ENCODE measurements at regions not wholly inside any gene's neighbourhood (a gene's known extent, or its start where the extent isn't known, plus 50 kb on each side); places are given as distances from the start of the nearest gene placed in this dataset.
"Not testable (repeated sequence)": the region's sequence is repeated elsewhere in the genome, so short reads cannot be mapped to it uniquely, and the experiment has no call there.

DNA sequence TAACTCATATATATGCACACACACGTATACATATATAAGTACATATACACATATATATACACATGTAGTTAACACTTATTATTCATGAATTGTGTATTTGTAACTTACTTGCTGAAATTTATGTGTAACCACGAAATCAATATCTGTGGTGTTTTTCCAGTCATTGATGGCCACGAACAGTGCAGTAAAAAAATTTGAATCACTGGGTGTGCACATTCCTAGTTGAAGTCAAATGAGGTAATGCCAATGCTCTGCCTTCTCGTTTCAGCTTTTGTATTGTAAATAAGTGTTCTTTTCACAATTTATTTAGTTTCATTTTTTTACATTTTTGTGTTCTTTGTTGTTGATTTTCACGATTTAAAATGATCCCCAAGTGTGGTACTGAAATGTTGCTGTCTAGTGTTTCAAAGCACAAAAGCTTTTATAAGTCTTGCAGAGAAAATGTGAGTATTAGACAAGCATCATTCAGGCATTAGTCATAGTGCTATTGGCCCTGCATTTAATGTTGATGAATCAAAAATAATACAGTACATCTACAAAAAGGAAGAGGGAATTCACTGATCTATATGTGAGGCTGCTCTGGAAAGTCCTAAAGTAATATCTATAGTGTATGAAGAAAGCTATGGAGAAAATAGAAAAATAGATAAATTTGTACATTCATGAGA is 419.0 kb downstream of the DSC3 start:
- no peak for DNase-seq (ENCODE audit: low spot score)

GRCh38 chr18:30622635-30623034 is 419.9 kb downstream of the DSC3 start:
- no peak for DNase-seq (ENCODE audit: low spot score)

DNA sequence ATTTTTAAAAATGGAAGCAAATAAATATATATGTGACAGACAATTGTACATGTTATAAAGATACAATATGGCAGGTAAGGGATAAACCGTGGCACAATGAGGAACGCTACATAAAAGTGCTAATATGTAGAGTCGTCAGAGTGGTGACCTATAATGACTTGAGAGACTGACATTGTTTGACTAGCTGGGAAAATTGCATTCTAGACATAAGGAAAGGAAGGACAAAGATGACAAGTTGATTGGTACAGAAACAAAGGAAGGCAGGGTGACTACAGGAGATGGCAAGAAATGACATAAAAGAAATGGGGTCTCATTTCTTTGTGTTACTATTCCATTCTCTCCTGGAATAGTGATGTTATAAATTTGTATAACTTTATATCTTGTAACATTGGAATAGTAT is 420.4 kb downstream of the DSC3 start:
- DNase-seq (ENCODE audit: low spot score), result no peak

- DNase-seq (ENCODE audit: low spot score), result no peak
Observed at GRCh38 chr18:30618567-30618966, 424.0 kb downstream of the DSC3 start.

DNA sequence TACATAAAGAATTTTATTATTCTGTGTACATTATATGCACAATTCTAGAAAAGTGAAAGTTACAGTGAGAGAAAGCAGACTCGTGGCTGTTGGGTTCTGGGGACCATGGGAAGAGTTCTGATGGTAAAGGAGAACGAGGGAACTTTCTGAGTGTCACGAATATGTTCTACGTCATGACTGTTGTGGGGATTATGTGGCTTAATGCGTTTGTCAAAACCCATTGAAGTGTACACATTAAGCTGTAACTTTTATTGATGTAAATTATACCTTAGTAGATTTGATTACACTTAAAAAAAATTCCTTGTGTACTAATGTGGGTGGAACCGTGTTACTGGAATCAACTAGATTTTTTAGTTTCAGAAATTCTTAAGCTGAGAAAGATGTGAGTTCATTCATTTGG is 426.1 kb downstream of the DSC3 start:
- DNase-seq (ENCODE audit: low spot score), result no peak

DNA sequence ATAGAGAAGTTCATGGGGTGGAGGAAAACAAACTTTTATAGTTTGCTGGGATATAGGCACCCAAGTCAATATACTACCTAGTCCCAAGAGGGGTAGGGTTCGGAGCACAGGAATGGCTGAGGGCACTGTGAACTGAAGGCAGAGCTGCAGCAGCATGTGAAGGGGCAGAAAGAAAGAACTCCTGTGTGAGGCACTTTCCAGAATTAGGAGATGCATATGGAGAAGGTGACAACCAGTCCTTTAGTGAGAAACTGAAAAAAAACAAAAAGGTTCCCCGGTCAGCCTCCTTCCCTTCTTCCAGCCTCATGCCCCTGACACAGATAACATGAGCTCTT is 429.1 kb downstream of the DSC3 start:
- no peak for DNase-seq (ENCODE audit: low spot score)

- DNase-seq (ENCODE audit: low spot score), result no peak
Observed at GRCh38 chr18:30601541-30601940, 441.0 kb downstream of the DSC3 start.

- no peak for DNase-seq (ENCODE audit: low spot score)
Observed at GRCh38 chr18:30597202-30597601, 445.3 kb downstream of the DSC3 start.

DNA sequence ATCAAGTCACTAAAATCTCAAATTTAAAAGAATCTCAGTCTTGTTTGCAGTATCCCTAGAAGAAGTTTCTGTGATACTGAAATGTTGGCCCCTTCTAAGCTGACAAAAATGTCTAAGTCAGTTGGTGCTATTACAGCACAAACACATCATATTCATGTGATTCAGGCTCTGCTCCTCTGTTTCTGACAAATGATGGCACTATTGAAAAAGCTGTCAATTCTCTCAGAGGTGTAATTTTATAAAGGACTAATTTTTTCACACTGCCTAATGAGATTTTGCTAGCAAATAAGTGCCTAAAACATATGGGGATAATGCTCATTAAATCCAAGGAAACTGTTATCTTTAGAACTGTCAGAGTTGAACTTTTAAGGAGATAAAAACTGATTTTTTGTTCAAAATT is 445.9 kb downstream of the DSC3 start:
- no peak for DNase-seq (ENCODE audit: low spot score)

- DNase-seq (ENCODE audit: low spot score), result no peak
Observed at GRCh38 chr18:30595942-30596341, 446.6 kb downstream of the DSC3 start.

DNA sequence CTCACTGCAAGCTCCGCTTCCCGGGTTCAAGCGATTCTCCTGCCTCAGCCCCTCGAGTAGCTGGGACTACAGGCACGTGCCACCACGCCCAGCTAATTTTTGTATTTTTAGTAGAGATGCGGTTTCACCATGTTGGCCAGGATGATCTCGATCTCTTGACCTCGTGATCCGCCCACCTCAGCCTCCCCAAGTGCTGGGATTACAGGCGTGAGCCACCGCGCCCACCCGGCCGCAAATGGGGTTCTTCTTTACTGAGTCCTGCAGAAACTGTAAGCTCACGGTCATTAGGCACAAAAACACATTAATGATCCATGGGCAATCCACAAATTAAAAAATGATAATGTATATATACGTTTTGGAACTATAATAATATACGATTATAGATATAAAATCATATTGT is 447.6 kb downstream of the DSC3 start:
- DNase-seq (ENCODE audit: low spot score), result not testable (repeated sequence)

DNA sequence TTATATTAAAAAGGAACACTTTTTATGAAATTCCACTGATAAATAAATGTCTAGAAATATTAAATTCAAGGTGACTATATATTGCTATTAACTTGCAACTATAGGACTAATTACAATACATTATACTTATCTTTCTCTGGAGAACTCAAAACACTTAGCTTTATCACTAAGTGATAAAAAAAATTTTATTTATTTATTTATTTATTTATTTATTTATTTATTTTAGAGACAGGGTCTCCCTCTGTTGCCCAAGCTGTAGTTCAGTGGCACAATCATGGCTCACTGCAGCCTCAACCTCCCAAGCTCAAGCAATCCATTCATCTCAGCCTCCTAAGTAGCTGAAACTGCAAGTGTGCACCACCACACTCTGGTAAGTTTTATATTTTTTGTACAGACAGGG is 451.1 kb downstream of the DSC3 start:
- no peak for DNase-seq (ENCODE audit: low spot score)

- no peak for DNase-seq (ENCODE audit: low spot score)
Observed at GRCh38 chr18:30588673-30589164, 453.8 kb downstream of the DSC3 start.

DNA sequence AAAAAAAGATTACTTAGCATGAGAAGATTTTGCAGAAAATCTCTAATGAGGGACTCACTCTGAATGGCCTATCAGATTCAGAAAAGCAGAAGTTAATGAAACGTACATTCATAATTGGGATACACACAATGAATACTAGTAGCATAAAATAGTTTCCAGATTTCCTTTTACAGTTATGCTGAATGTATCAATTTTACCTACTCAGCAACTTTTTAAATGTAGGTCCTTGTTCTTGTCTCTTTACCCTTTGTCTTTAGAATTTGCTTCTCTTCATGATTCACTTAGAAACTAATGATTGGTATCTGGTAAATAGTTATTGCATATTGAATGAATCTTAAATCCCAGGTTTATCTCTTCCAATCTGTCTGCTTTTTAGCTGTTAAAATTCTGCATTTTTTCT is 458.8 kb downstream of the DSC3 start:
- DNase-seq (ENCODE audit: low spot score), result no peak

- DNase-seq (ENCODE audit: low spot score), result no peak
Observed at GRCh38 chr18:30582078-30582477, 460.5 kb downstream of the DSC3 start.

GRCh38 chr18:30578707-30579106 is 463.8 kb downstream of the DSC3 start:
- DNase-seq (ENCODE audit: low spot score), result no peak

DNA sequence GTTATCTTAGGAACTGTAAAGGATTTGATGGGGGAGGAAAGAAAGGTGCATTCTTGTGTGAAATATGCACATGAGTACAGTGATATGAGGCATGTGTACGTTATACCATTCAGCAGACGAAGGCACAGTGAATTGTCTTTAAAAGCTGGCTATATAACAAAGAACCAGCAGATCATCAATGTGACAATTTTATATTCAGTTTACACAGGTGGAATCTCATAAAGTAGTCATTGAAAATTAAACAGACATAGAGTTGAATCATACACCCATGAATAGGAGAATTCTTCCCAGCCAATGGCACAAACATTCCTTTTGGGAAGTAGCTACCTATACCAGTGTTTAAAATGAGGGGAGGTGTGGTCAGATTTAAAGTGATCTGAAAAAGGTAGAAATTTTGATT is 470.3 kb downstream of the DSC3 start:
- no peak for DNase-seq (ENCODE audit: low spot score)

GRCh38 chr18:30568333-30568732 is 474.2 kb downstream of the DSC3 start:
- no peak for DNase-seq (ENCODE audit: low spot score)

- no peak for DNase-seq (ENCODE audit: low spot score)
Observed at GRCh38 chr18:30566877-30567276, 475.7 kb downstream of the DSC3 start.

GRCh38 chr18:30562231-30562630 is 480.3 kb downstream of the DSC3 start:
- no peak for DNase-seq (ENCODE audit: low spot score)

DNA sequence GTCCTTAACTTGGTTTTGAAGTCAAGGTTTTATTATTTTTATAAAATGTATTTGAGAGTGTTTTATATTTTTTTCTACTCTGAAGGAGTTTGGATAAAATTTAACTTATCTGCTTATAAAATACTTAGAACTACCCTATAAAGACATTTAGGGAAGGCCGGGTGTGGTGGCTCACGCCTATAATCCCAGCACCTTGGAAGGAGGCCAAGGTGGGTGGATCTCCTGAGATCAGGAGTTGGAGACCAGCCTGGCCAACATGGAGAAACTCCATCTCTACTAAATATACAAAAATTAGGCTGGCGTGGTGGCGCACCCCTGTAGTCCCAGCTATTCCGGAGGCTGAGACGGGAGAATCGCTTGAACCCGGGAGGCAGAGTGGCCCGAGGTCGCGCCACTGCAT is 486.4 kb downstream of the DSC3 start:
- DNase-seq (ENCODE audit: low spot score), result no peak

DNA sequence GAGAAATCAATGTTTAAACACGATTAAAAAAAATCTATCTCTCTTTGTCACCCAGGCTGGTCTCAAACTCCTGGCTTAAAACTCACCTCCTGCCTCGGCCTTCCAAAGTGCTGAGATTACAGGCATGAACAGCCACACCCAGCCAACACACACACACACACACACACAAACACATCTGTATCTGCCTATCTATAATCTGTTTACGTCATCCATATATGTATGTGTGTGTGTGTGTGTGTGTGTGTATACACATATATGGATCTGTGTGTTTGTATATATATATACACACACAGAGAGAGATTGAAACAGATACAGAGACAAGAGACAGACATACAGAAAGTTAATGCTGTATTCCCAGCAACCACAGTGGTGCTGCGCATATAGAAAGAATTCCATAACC is 497.1 kb downstream of the DSC3 start:
- no peak for DNase-seq (ENCODE audit: low spot score)

- no peak for DNase-seq (ENCODE audit: low spot score)
Observed at GRCh38 chr18:30544141-30544540, 498.4 kb downstream of the DSC3 start.

- no peak for DNase-seq (ENCODE audit: low spot score)
Observed at GRCh38 chr18:30533716-30534115, 508.8 kb downstream of the DSC3 start.

DNA sequence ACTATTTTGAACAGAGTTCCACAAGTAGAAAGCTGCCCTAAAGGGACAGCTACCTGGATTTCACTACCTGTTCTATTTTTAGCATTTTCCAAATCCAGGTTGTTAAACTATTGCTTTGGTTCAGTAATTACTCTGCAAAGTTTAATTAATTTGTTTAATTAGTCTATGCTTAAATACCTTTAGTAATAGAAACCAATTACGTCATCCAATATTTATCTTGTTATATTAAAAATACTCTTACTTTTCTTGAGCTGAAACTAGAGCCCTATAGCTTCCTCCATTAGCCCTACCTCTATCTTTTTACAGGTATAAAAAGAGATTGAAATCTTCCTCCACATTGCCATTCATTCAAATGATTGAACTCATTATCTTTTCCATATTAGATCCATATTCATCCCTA is 514.6 kb downstream of the DSC3 start:
- no peak for DNase-seq (ENCODE audit: low spot score)
